Calu3 (cell line): ENCODE measurements at regions not wholly inside any gene's neighbourhood (a gene's known extent, or its start where the extent isn't known, plus 50 kb on each side); places are given as distances from the start of the nearest gene placed in this dataset.

Experiments
- BruUV-seq: library from RNA; stranded (reverse); fragments of 400-500 nt; replicated peaks from 2 replicates; lab custom pipeline; 2021; lab: Mats Ljungman, UMichigan
- CTCF ChIA-PET: fragments of 300-600 bp; sonication (Branson Sonifier 250); formaldehyde crosslinking; loops from one replicate; lab custom pipeline; 2022; ENCODE audit warnings: antibody characterized with exemption; lab: Charles Lee
- DNase-seq: peaks from one replicate; pipeline ENCODE4 v3.0.0; 2022
- H3K27ac Mint-ChIP-seq: one replicate; pipeline ENCODE4 v1.8.0; 2022; ENCODE audit warnings: mixed read lengths; ENCODE audit not compliant: unreplicated experiment
- H3K27me3 Mint-ChIP-seq: one replicate; pipeline ENCODE4 v1.8.0; 2022; ENCODE audit warnings: mixed read lengths; ENCODE audit not compliant: unreplicated experiment
- H3K36me3 Mint-ChIP-seq: one replicate; pipeline ENCODE4 v1.8.0; 2022; ENCODE audit warnings: mild to moderate bottlenecking, moderate library complexity, mixed read lengths; ENCODE audit not compliant: insufficient read depth, unreplicated experiment
- H3K4me1 Mint-ChIP-seq: one replicate; pipeline ENCODE4 v1.8.0; 2022; ENCODE audit warnings: mild to moderate bottlenecking, low read depth, mixed read lengths; ENCODE audit not compliant: unreplicated experiment
- H3K4me3 Mint-ChIP-seq: one replicate; pipeline ENCODE4 v1.8.0; 2022; ENCODE audit warnings: mild to moderate bottlenecking, low read depth, moderate library complexity, mixed read lengths; ENCODE audit not compliant: unreplicated experiment
- H3K9me3 Mint-ChIP-seq: one replicate; pipeline ENCODE4 v1.8.0; 2022; ENCODE audit warnings: low read depth, mixed read lengths; ENCODE audit not compliant: unreplicated experiment
- intact Hi-C: fragments of 100-400 bp; cut with micrococcal nuclease; formaldehyde crosslinking; loops from one replicate; pipeline ENCODE4 v1.10.0; 2022; ENCODE audit not compliant: unreplicated experiment
- TF ChIP-seq, protein P1 (sequence below): fragments of 200-600 bp; IDR thresholded peaks from one replicate; pipeline ENCODE4 v1.8.0; 2022; ENCODE audit warnings: antibody characterized with exemption; ENCODE audit not compliant: unreplicated experiment

DNA sequence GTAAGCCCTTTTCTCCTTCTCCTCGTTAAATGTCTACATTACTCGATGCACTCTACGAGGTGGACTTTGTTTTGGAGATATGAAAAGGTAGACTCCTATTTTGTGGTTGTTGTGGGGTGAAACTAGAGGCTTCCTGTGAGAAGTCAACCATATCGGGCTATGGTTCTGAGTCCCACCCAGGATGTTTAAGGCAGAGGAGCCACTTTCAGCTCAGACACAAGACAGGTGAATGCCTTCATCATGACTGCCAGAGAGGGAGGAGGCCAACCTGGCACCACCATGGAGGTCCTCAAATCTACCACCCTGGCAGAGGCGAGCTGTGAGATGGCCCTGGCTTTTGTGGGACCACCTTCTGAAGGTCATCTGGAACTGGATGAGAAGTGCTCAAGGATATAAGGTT lies 154.4 kb upstream of the KLF3 start:
- no peaks in the 10 kb centered on the region for H3K9me3 Mint-ChIP-seq
- no peak overlapping the region for H3K27ac Mint-ChIP-seq
- H3K4me1 Mint-ChIP-seq = no peaks in the 10 kb centered on the region
- H3K4me3 Mint-ChIP-seq = no peak overlapping the region
- no peaks in the 10 kb centered on the region for H3K27me3 Mint-ChIP-seq
- no peak for DNase-seq
- intact Hi-C loops = no loop called here
- no peaks in the 10 kb centered on the region for H3K36me3 Mint-ChIP-seq
- BruUV-seq = no TSS peak
- TF ChIP-seq, protein P1, sequence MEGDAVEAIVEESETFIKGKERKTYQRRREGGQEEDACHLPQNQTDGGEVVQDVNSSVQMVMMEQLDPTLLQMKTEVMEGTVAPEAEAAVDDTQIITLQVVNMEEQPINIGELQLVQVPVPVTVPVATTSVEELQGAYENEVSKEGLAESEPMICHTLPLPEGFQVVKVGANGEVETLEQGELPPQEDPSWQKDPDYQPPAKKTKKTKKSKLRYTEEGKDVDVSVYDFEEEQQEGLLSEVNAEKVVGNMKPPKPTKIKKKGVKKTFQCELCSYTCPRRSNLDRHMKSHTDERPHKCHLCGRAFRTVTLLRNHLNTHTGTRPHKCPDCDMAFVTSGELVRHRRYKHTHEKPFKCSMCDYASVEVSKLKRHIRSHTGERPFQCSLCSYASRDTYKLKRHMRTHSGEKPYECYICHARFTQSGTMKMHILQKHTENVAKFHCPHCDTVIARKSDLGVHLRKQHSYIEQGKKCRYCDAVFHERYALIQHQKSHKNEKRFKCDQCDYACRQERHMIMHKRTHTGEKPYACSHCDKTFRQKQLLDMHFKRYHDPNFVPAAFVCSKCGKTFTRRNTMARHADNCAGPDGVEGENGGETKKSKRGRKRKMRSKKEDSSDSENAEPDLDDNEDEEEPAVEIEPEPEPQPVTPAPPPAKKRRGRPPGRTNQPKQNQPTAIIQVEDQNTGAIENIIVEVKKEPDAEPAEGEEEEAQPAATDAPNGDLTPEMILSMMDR = no peak
- CTCF ChIA-PET = no interaction called here

DNA sequence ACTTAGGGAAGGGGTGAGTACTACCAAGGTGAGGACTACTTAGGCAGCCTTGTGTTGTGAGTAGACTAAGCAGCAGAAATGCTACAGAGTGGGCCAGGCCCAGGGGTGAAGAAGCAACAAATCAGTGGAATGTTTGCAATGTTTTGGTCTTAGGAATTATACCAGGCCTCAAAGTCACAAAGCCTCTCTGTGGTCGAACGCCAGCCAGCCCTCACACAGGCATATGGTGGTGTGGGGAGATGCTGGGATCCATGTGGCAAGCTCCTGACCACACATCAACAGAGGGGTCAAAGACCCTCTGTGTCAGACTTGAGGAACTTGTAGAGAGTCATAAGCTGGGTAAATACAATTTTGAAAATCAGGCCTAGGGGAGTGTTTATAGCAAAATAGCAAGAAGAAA lies 153.8 kb upstream of the KLF3 start:
- H3K9me3 Mint-ChIP-seq = no peaks in the 10 kb centered on the region
- CTCF ChIA-PET = no interaction called here
- TF ChIP-seq, protein P1 = no peak
- DNase-seq = no peak
- no peak overlapping the region for H3K27ac Mint-ChIP-seq
- no peaks in the 10 kb centered on the region for H3K27me3 Mint-ChIP-seq
- H3K4me1 Mint-ChIP-seq = no peaks in the 10 kb centered on the region
- H3K4me3 Mint-ChIP-seq = no peak overlapping the region
- intact Hi-C loops = no loop called here
- H3K36me3 Mint-ChIP-seq = no peaks in the 10 kb centered on the region
- no TSS peak for BruUV-seq

DNA sequence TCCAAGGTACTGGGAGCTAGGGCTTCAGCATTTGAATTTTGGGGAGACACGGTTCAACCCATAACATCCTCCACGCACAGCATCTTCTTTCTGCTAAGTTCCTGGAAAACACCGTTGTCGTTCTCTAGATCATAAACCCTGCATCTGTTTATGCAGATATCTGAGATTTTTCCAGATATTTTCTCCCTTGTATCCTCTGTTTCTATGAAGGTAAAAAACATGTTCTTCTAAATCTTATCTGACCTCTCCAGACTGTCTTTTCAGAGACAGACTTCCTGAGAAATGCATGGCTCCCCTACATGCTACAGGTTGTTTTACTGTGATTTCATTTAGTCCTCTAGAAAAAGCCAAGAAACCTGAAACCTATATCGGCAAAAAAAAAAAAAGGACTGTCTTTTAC lies 152.3 kb upstream of the KLF3 start:
- DNase-seq = no peak
- intact Hi-C loops = no loop called here
- H3K4me3 Mint-ChIP-seq = no peak overlapping the region
- no peaks in the 10 kb centered on the region for H3K9me3 Mint-ChIP-seq
- no peaks in the 10 kb centered on the region for H3K36me3 Mint-ChIP-seq
- H3K27me3 Mint-ChIP-seq = no peaks in the 10 kb centered on the region
- no peaks in the 10 kb centered on the region for H3K4me1 Mint-ChIP-seq
- CTCF ChIA-PET = no interaction called here
- no TSS peak for BruUV-seq
- H3K27ac Mint-ChIP-seq = no peak overlapping the region
- TF ChIP-seq, protein P1 = no peak

DNA sequence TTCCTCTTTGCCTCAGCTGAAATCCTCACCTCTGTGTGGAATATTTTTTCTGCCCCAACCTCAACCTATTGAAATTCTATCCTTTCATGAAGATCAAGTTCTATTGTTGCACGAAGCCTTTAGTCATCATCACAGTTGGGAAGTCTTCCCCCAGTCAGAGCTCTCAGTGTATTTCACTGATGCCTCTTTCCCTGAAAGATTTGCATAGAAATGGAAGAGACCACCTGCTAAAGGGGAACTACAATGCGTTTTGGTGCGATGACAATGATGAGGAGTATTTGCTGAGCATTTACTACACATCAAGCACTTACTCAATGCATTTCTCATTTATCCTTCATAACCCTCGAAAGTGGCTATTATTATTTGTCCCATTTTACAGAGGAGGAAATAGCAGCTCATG lies 151.2 kb upstream of the KLF3 start:
- no TSS peak for BruUV-seq
- Mint-ChIP-seq H3K36me3 (no peaks in the 10 kb centered on the region), H3K27ac (no peak overlapping the region), H3K9me3 (no peaks in the 10 kb centered on the region), H3K4me1 (no peaks in the 10 kb centered on the region), H3K4me3 (no peak overlapping the region), H3K27me3 (no peaks in the 10 kb centered on the region)
- CTCF ChIA-PET = no interaction called here
- intact Hi-C loops = no loop called here
- DNase-seq = no peak
- TF ChIP-seq, protein P1 = no peak
